NCI-H2171 treated with DMSO at 0.1 percent for 48 hours (cell line): ENCODE measurements at regions not wholly inside any gene's neighbourhood (a gene's known extent, or its start where the extent isn't known, plus 50 kb on each side); places are given as distances from the start of the nearest gene placed in this dataset.

Source experiments
- DNase-seq: peaks from one replicate; lab custom pipeline; 2025; lab: John Stamatoyannopoulos, UW

GRCh38 chr5:67338421-67338820 is 141.8 kb upstream of the CD180 start:
- no peak for DNase-seq

- DNase-seq: no peak
Observed at GRCh38 chr5:67337751-67338150, 141.2 kb upstream of the CD180 start.

DNA sequence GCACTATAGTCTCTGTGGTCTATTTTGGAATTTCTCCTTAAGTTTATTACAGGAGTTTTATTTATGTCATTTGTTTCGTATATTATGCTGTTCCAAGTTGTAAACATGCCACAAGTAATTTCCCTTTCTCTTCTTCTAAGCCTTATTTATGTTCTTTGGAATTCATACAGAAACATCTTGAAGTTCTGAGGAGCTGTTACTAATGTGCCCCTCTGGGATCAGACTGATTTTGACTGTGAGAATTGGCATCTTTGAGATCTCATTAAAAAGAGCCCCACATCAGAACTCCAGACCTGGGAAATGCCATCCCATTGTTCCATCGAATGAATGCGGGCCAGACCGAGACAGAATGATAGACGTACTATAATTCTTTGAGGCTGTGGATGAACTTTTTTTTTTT is 138.8 kb upstream of the CD180 start:
- DNase-seq: no peak

GRCh38 chr5:67334373-67334772 is 137.8 kb upstream of the CD180 start:
- DNase-seq: no peak

DNA sequence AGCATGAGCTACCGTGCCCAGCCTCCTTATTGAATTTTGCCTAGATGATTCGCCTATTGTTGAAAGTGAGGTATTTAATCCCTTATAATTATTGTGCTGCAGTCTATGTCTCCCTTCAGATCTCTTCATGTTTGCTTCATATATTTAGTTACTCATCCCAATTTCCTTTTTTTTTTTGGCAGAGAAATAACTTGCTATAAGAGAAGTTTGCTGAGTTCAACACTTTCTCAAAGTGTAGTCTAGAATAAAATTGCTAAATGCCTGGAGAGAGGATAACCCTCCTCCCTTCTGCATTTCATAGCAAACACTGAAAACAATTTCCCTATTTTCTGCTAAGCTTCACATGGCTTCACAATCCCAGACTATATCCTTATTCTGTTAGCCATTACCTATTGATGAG is 136.6 kb upstream of the CD180 start:
- DNase-seq: no peak

DNA sequence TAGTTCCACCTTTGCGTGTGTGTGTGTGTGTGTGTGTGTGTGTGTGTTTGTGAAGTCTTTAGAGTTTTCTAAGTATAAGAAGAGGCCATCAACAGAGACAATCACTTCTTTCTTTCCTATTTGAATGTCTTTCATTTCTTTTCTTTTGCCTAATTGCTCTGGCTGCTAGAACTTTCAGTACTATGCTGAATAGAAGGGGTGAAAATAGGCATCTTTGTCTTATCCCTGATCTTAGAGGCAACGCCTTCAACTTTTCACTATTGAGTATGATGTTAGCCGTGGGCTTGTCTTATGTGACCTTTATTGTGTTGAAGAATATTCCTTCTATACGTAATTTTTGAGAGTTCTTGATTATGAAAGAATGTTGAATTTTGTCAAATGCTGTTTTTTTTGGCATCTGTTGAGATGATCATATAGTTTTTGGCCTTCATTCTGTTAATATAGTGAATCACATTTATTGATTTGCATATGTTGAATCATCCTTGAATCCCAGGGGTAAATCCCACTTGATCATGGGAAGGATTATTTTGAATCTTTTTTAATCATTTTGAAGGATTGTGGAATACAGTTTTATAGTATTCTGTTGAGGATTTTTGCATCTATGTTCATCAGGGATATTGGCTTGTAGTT is 134.8 kb upstream of the CD180 start:
- DNase-seq: no peak

- no peak for DNase-seq
Observed at GRCh38 chr5:67319935-67320725, 123.5 kb upstream of the CD180 start.

DNA sequence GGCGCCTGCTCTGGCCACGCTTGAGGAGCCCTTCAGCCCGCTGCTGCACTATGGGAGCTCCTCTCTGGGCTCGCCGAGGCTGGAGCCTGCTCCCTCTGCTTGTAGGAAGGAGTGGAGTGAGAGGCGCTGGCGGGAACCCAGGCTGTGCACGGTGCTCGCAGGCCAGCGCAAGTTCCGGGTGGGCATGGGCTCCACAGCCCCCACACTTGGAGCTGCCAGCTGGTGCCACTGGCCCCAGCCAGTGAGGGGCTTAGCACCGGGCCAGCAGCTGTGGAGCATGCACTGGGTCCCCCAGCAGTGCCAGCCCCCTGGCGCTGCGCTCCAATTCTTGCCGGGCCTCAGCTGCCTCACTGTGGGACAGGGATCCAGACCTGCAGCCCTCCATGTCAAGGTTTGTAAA is 122.1 kb upstream of the CD180 start:
- no peak for DNase-seq

DNA sequence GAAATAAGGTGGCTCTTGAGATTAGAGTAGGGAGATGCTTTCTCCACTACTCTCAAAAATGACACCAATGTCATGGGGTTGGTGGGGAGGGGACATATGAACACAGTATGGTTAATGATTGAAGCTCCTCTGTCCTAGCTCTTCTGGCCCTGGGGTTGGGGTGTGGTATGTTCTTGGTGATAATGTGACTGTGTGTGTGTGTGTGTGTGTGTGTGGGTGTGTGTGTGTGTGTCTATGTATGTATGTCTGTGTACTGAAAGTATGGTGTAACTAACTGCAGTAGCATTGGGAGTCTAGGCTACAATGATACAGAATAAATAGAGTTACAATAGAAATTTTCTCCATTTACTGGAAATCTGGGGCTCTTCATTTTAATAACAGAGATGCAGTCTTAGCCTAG is 121.0 kb upstream of the CD180 start:
- no peak for DNase-seq

GRCh38 chr5:67316695-67317094 is 120.1 kb upstream of the CD180 start:
- no peak for DNase-seq

GRCh38 chr5:67315082-67315989 is 118.7 kb upstream of the CD180 start:
- DNase-seq: peak; percentile 61

- no peak for DNase-seq
Observed at GRCh38 chr5:67311701-67312100, 115.1 kb upstream of the CD180 start.

DNA sequence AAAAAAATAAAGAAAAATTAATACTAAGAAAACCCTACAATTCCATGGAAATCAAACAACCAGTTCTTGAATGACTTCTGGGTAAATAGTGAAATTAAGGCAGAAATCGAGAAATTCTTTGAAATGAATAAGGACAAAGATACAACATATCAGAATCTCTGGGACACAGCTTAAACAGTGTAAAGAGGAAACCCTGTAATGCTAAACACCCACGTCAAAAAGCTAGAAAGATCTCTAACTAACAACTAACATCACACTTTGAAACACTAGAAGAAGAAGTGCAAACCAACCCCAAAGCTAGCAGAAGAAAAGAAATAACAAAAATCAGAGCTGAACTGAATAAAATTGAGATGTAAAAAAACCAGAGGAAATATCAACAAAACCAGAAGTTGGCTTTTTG is 114.6 kb upstream of the CD180 start:
- no peak for DNase-seq

GRCh38 chr5:67310740-67311139 is 114.1 kb upstream of the CD180 start:
- DNase-seq: no peak

DNA sequence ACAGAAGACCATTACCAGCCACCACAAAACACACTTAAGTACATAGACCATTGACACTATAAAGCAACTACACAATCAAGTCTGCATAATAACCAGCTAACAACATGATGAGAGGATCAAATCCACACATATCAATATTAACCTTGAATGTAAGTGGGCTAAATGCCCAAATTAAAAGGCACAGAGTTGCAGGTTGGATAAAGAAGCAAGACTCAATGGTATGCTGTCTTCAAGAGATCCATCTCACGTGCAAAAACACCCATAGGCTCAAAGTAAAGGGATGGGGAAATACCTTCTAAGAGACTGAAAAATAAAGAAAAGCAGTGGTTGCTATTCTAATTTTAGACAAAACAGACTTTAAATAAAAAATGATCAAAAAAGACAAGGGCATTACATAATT is 113.6 kb upstream of the CD180 start:
- no peak for DNase-seq

- DNase-seq: no peak
Observed at GRCh38 chr5:67308988-67309688, 112.5 kb upstream of the CD180 start.

DNA sequence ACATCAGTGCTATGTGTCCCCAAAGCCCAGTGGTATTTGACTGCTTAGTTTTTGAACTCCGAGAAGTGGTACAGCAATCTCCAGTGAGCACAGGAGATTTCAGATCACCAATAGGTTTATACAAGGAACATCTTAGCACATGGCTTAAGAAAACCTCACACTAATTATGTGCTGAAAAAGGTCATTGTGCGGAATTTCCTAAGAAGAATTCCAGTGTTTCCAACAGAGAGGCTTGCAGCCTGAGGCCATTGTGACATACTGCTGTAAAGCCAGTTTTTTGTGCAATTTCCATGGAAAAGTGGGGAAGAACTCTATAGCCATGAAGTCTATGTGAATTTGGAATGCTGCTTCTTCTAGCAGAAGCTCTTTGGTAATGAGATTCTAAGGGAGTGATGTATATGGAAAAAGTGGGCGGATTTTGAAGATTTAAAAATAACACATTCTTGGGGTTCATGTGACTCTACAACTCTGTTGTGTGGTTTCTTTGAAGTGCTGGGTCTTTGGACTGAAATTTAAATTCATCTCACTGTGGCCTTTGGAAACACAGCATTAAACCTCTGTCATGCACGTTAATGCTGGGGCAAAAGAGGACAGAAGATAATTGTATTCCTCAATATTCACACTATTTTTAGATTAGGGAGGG is 110.5 kb upstream of the CD180 start:
- DNase-seq: no peak

DNA sequence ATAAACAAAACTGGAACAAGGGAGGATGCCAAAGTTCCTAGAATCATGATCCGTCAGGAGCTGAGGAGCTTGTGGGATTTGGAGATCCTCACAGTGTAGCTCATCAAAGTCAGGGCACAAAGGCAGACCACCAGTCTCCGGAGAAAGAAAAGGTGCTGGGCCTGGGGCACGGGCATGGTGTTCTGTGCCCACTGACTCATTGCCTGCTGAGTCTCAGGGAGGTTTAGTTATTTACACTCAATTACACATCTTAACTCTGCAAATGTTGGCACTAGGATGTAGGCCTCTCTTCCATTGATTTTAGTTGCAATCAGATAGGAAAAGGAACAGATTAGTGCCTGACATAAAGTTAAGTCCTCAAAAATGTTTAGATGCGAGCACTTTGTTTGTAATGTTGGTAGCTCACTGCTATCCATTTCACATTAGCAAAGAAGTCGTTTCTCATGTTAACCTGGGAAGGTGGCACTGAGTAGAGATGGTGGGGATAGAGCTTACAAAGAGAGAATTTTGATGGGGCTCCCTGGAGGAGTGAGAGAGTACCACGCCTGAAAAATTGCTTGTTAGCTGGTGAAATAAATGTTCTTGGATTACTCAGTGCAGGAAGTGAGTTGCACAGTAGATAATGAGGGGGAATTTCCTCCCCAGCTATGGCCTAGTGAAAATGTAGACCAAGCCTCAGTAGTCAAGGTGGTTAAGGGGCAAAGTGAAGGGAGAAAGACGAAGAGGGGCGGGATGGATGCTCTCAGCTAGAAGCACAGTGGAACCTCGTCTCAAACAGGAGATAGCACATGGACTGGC is 109.5 kb upstream of the CD180 start:
- no peak for DNase-seq

DNA sequence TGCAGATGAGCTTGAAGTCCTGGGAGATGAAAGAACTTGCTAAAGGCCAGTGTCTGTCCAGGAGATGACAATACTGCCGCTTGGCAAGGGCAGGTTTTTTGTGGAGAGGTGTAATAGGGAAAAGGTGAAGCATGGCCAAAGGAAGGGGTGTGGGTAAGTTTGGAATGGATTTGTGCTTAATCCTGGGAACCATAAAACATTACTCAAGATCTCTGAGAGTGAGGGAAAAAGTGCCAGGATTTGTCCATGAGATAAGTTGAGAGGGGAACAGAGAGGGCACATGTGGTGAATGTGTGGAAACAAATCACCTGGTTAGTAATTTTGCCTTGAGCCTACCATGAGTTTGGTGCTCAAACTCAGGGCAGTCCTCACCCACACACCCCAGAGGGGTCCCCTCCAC is 108.8 kb upstream of the CD180 start:
- DNase-seq: no peak

DNA sequence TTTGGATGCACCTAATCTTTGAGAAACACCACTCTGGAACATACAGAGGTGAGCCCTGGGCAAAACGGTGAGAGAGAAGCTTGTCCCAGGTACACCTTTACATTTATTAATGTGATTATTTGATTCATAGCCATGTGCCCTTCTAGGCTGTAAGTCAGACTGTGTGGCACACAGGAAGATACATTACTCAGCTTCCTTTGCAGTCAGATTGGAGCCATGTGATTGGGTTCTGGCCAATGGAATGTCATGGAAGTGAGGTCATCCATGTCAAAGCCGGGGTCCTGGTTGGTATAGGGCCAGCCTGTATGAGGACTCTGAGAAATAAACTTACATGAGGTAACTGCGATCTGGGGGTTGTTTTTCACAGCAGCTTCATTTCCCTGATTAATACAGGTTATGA is 106.8 kb upstream of the CD180 start:
- no peak for DNase-seq
